GM12891 (cell line): ENCODE measurements at regions not wholly inside any gene's neighbourhood (a gene's known extent, or its start where the extent isn't known, plus 50 kb on each side); places are given as distances from the start of the nearest gene placed in this dataset.

ENCODE experiments used
- PAX5 ChIP-seq: IDR thresholded peaks from 2 replicates; pipeline ENCODE4 v1.6.1; 2011; ENCODE audit warnings: low read length, moderate library complexity, mild to moderate bottlenecking; ENCODE audit not compliant: insufficient read depth, severe bottlenecking
- POLR2A ChIP-seq: IDR thresholded peaks from 2 replicates; pipeline ENCODE4 v1.6.1; 2011; ENCODE audit warnings: low read depth, low read length, control low read depth
- POLR2AphosphoS5 ChIP-seq: IDR thresholded peaks from 2 replicates; pipeline ENCODE4 v1.6.1; 2011; ENCODE audit warnings: low read depth, low read length, control low read depth
- POU2F2 ChIP-seq: IDR thresholded peaks from 2 replicates; pipeline ENCODE4 v1.6.1; 2011; ENCODE audit warnings: low read depth, mild to moderate bottlenecking, control low read depth, low read length, moderate library complexity
- SPI1 ChIP-seq: IDR thresholded peaks from 2 replicates; pipeline ENCODE4 v1.6.1; 2011; ENCODE audit warnings: low read depth, low read length, control low read depth
- TAF1 ChIP-seq: IDR thresholded peaks from 2 replicates; pipeline ENCODE4 v1.6.1; 2011; ENCODE audit warnings: low read depth, low read length, control low read depth

DNA sequence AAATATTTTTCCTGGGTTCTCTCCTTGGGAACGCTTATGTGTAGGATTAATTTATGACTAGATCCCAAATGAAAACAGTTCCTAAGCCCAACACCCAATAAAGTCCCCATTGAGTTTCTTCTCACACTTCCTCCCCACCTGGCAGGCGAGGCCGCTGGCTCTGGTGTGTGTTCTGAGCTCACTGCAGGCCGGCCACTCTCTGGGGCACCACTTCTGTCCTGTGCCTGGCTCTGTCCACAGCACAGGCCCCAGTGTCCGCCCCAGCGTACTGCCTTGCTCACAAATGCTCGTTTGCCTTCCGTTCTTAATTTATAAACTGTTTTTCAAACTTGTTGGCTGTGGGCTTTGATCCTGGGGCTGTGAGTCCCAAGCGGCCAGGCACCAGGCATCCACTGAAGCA is 90.6 kb downstream of the TLR5 start:
- TF ChIP-seq POLR2AphosphoS5 (no peak), POLR2A (no peak), POU2F2 (no peak), TAF1 (no peak), SPI1 (no peak), PAX5 (no peak)
